Limb (tissue), 2 donors: ENCODE measurements at regions not wholly inside any gene's neighbourhood (a gene's known extent, or its start where the extent isn't known, plus 50 kb on each side); places are given as distances from the start of the nearest gene placed in this dataset.
A peak's percentile ranks its signal among the peaks of the same experiment; 100 is the strongest.

ENCODE experiments used
- DNase-seq, 2 donors: peaks; one replicate each; pipeline ENCODE4 v3.0.0-alpha.2; 2016; ENCODE audit errors: extremely low spot score in 2 of 2

GRCh38 chr1:181142096-181142958, 53.8 kb downstream of the IER5 start:
- peak; percentile 94 to 96 for DNase-seq

GRCh38 chr1:181143102-181143859, 54.8 kb downstream of the IER5 start:
- DNase-seq: peak in 1 of 2 donors; percentile 5

GRCh38 chr1:181144238-181144637, 55.7 kb downstream of the IER5 start:
- no peak for DNase-seq

GRCh38 chr1:181148636-181149035, 60.1 kb downstream of the IER5 start:
- DNase-seq: peak in 1 of 2 donors; percentile 3

- DNase-seq: peak in 1 of 2 donors; percentile 17
Measured at GRCh38 chr1:181149326-181150125, 61.0 kb downstream of the IER5 start.

- DNase-seq: peak in 1 of 2 donors; percentile 4
Measured at GRCh38 chr1:181150273-181150672, 61.8 kb downstream of the IER5 start.

GRCh38 chr1:181150842-181151241, 62.3 kb downstream of the IER5 start:
- DNase-seq: no peak

- DNase-seq: peak; percentile 13 to 15
Measured at GRCh38 chr1:181151378-181152326, 63.2 kb downstream of the IER5 start.

- DNase-seq: peak; percentile 64 to 72
Measured at GRCh38 chr1:181152892-181153633, 64.6 kb downstream of the IER5 start.

- DNase-seq: no peak
Measured at GRCh38 chr1:181153634-181153961, 65.1 kb downstream of the IER5 start.

- DNase-seq: no peak
Measured at GRCh38 chr1:181155339-181155738, 66.8 kb downstream of the IER5 start.

- DNase-seq: peak in 1 of 2 donors; percentile 14
Measured at GRCh38 chr1:181159451-181160140, 71.1 kb downstream of the IER5 start.

GRCh38 chr1:181160322-181160721, 71.8 kb downstream of the IER5 start:
- no peak for DNase-seq

- DNase-seq: peak in 1 of 2 donors; percentile 12
Measured at GRCh38 chr1:181160998-181161870, 72.7 kb downstream of the IER5 start.

- no peak for DNase-seq
Measured at GRCh38 chr1:181163662-181164061, 75.2 kb downstream of the IER5 start.

GRCh38 chr1:181166377-181167196, 78.1 kb downstream of the IER5 start:
- peak; percentile 77 to 85 for DNase-seq

GRCh38 chr1:181169281-181169865, 80.9 kb downstream of the IER5 start:
- peak in 1 of 2 donors; percentile 15 for DNase-seq
